KOPT-K1 (cell line): ENCODE measurements at regions not wholly inside any gene's neighbourhood (a gene's known extent, or its start where the extent isn't known, plus 50 kb on each side); places are given as distances from the start of the nearest gene placed in this dataset.

Source experiments
- H3K27ac ChIP-seq: fragments of 200-600 bp; sonication (generic); 2 replicates; pipeline ENCODE4 v1.5.1; 2016; ENCODE audit warnings: antibody characterized with exemption, mild to moderate bottlenecking, low read depth, low read length; ENCODE audit not compliant: poor library complexity, severe bottlenecking
- H3K36me3 ChIP-seq: fragments of 200-600 bp; sonication (generic); 2 replicates; pipeline ENCODE4 v1.5.1; 2017; ENCODE audit warnings: antibody characterized with exemption, mild to moderate bottlenecking, low read length, moderate library complexity; ENCODE audit not compliant: insufficient read depth
- H3K9me3 ChIP-seq: fragments of 200-600 bp; sonication (generic); 2 replicates; pipeline ENCODE4 v1.5.1; 2017; ENCODE audit warnings: antibody characterized with exemption, low read length, mild to moderate bottlenecking; ENCODE audit not compliant: insufficient read depth, poor library complexity, severe bottlenecking

DNA sequence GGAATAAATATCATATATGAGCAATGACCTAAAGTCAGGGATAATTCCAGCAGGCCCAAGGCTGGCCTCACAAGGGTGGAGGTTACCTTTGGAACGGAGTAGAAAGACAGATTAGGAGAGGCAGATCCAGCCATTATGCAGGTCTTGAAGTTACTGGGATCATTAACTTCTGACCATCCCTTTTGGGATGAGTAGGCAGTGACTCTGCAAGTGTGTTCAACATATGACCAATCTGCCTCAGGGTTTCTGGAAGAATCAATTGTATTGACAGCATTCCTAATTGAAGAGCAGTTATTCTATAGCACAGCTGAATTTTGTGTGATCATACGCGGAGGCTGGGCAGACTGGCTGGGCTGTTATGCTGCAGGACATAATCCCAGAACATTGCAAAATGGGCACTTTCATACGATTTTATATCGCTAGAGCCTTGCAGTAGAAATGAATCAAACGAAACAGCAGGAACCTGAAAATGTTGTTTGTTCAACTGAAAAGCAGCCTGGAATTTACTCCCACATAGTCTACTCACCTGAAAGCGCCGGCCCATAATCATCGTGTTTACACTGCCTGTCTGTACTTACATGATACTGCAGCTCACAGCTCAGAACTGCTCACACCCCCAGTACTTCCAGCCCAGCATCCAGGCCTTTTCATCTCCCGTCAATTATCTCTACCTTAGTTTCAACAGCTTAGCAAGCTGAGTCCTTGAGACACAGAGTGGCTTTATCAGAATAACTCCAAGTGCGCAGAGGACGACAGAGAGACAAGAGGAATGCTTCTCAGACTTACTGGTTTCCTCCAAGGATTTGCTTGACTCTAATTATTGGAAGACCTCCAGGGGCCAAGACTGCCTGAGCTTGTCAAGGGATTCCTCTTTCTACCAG, 556.1 kb downstream of the EFNB2 start:
- Histone ChIP-seq H3K9me3 (no peaks in the 10 kb centered on the region), H3K27ac (no peak overlapping the region), H3K36me3 (no peaks in the 10 kb centered on the region)

GRCh38 chr13:105974380-105974779, 561.1 kb downstream of the EFNB2 start:
- Histone ChIP-seq H3K27ac (no peak overlapping the region), H3K36me3 (no peaks in the 10 kb centered on the region), H3K9me3 (no peaks in the 10 kb centered on the region)

DNA sequence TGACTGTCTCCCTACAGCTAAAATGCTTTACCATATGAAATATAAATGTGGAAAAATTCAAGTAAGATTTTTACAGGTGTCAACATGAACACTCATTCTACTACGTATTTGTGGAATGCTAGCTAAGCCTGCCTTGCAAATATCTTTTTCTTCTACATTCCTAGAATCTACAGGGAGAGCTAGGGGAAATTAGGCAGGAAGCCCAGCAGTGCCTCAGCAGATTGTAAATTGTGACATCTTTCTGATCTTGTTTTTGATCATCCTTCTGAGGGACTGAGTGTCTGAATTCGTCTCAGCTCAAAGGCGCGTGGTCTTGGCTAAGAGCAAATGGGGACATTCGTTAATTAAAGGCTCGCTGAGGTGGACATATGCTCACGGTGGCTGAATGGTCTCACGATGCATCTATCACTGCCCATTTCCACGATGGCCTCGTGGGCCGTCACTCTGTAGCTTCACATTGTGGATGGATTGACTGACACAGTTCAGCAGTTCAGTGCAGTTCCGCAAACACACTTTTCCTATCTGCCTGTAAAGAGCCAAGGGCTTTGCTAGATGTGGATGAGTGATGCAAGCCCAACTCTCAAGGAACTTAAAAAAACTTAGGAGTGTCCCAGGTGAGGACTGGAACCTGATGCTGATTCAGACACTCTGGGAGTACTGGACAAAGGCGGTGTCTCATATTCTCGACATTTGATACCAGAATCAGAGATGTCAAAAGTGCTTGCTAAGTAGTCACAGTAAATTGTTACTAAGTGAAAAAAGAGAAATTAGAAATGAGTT, 562.5 kb downstream of the EFNB2 start:
- no peaks in the 10 kb centered on the region for H3K9me3 ChIP-seq
- no peaks in the 10 kb centered on the region for H3K36me3 ChIP-seq
- H3K27ac ChIP-seq, result no peak overlapping the region

DNA sequence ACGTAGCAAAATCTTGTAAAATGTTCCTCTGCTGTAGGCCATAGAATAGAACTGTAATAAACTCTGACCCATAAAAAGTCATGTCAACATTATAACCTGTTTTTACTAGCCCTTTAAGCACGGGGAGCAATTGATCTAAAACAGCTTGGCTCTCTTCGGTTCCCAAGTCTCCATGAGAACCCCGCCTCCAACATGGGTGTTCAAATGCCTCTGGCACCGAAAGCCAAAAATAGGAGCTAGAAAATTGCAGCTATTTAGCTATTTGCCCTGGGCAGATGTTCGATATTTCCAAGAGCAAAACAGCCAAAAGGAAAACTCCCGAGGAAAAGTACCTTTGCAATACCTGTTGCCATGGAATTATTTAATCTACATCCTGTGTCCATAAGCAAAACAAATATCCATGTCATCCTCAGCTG, 563.1 kb downstream of the EFNB2 start:
- Histone ChIP-seq H3K27ac (no peak overlapping the region), H3K36me3 (no peaks in the 10 kb centered on the region)

GRCh38 chr13:105971738-105972137, 563.7 kb downstream of the EFNB2 start:
- Histone ChIP-seq H3K9me3 (no peaks in the 10 kb centered on the region), H3K36me3 (no peaks in the 10 kb centered on the region), H3K27ac (no peak overlapping the region)

More for the DNA sequence above, 563.1 kb downstream of the EFNB2 start:
- H3K9me3 ChIP-seq, result no peaks in the 10 kb centered on the region

- H3K27ac ChIP-seq, result no peak overlapping the region
- H3K36me3 ChIP-seq, result no peaks in the 10 kb centered on the region
- no peaks in the 10 kb centered on the region for H3K9me3 ChIP-seq
Measured at GRCh38 chr13:105971312-105971711, 564.1 kb downstream of the EFNB2 start.

DNA sequence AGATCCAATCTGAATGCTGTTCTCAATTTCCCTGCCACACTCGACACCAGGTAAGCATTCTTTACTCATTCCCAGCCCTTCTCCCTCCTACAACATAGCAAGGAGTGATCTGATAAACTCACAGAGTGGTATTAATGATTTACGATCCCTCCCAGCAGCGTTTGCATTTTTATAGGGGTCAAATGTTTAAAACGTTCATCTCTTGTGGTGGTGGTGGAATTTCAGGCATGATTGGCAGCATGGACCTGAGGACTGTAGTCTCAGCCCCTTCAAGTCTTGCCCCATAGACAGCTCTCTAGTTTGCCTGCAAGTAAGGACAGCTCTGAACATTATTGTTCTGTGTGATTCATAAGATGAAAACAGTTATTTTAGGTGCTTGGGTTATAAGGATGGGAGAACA, 565.7 kb downstream of the EFNB2 start:
- no peaks in the 10 kb centered on the region for H3K36me3 ChIP-seq
- H3K27ac ChIP-seq, result no peak overlapping the region
- H3K9me3 ChIP-seq, result no peaks in the 10 kb centered on the region

DNA sequence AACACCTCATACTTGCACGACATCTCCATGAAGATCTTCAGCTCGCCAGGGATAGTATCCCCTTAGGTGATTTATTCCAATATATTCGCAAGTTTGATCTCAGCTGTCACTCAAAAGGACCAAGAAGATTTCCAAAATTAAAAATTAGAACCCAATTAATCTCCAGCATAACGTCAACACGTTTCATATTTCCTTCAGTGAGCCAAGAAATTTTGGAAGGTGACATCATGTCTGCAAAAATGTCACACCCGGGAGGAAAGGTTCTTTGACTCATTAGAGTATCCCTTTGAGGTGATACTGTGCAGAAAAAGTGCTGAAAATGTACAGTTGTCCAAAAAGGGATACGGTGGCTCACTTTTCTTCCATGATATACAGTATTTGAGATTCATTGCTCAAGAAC, 569.6 kb downstream of the EFNB2 start:
- Histone ChIP-seq H3K27ac (no peak overlapping the region), H3K36me3 (no peaks in the 10 kb centered on the region), H3K9me3 (no peaks in the 10 kb centered on the region)

DNA sequence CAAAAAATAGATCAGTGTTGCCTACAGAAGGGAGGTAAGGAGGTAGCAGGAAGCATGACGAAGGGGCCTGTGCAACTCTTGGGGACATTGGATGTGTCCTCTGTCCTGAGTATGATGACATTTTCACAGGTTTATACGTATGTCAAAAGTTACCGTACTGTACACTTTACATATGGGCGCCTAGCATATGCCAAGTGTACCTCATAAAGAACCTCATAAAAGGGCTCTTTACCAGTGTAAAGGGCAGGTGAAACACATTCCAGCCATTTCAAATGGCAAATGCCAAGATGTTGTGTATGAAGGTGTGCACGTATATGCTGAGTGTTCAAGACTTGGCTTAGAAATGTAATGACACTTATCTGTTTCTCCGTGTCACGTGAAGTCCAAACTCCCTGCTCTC, 573.4 kb downstream of the EFNB2 start:
- H3K9me3 ChIP-seq, result no peaks in the 10 kb centered on the region

DNA sequence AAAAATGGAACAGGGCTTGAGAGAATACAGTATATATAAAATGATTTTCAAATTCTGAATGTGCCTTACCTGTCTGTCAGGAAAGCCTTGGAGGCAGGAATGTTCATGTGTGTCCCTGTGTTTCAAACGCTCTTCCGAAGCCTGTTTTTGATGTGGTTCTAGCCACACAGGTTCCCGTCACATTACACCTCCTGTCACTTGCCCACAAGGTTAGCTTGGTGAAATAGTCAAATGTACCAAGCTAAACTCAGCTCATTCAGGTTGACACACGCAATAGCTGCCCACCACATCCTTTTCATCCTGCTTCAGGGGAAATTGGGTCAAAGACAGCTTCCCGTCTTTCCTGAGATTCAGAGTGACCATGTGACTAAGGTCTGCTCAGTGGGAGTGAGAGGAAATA, 574.0 kb downstream of the EFNB2 start:
- H3K36me3 ChIP-seq, result no peaks in the 10 kb centered on the region
- H3K9me3 ChIP-seq, result no peaks in the 10 kb centered on the region
- H3K27ac ChIP-seq, result no peak overlapping the region

More for the DNA sequence above, 573.4 kb downstream of the EFNB2 start:
- no peak overlapping the region for H3K27ac ChIP-seq
- no peaks in the 10 kb centered on the region for H3K36me3 ChIP-seq

- Histone ChIP-seq H3K9me3 (no peaks in the 10 kb centered on the region), H3K36me3 (no peaks in the 10 kb centered on the region), H3K27ac (no peak overlapping the region)
Measured at GRCh38 chr13:105960326-105960725, 575.1 kb downstream of the EFNB2 start.

DNA sequence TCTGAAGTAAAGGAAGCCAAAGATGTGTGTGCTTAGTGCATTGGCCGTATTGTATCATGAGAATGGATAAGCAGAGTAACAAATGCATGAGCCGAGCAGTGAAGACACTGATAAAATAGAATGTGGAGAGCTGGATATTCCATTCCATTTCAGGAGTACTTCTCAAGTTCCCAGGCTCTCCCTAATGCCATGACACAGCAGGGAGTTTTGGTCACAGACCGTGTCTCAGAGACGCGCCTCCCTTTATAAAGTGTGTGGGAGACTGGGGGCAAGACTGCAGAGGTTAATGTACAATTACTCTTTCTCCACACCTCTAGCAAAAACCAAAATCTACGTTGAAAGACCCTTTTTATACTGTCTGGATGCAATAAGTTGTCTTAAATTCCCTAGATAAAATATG, 575.6 kb downstream of the EFNB2 start:
- no peaks in the 10 kb centered on the region for H3K36me3 ChIP-seq
- H3K27ac ChIP-seq, result no peak overlapping the region
- no peaks in the 10 kb centered on the region for H3K9me3 ChIP-seq

- no peaks in the 10 kb centered on the region for H3K36me3 ChIP-seq
- no peak overlapping the region for H3K27ac ChIP-seq
- H3K9me3 ChIP-seq, result no peaks in the 10 kb centered on the region
Measured at GRCh38 chr13:105957769-105958438, 577.6 kb downstream of the EFNB2 start.

DNA sequence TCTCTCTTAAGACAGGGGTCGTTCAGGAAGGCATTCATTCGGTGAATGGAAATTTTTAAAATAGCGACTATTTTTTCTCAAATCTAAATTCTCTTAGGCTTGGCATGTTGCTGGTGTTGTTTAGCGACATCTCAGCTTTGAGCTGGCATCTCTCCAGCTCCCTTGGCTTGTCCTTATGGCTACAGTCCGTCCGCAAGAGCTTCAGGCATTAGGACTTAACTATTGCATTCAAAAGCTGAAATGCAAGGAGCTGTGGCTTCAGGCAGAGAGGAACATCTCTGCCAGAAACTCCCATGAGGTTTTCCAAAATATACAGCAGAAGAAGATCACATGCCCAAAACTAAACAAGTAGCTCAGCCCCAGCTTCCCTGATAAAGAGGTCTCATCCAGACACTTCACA, 578.5 kb downstream of the EFNB2 start:
- Histone ChIP-seq H3K9me3 (no peaks in the 10 kb centered on the region), H3K27ac (no peak overlapping the region), H3K36me3 (no peaks in the 10 kb centered on the region)

GRCh38 chr13:105952973-105953290, 582.5 kb downstream of the EFNB2 start:
- Histone ChIP-seq H3K9me3 (no peaks in the 10 kb centered on the region), H3K36me3 (no peaks in the 10 kb centered on the region), H3K27ac (no peak overlapping the region)
